B cell (primary cell): ENCODE measurements at regions not wholly inside any gene's neighbourhood (a gene's known extent, or its start where the extent isn't known, plus 50 kb on each side); places are given as distances from the start of the nearest gene placed in this dataset.

Experiments
- ATAC-seq: fragments of 200-7000 bp; cut with Tn5 transposase; one replicate; pipeline ENCODE4 v1.10.0; 2021; ENCODE audit warnings: low read depth, mild to moderate bottlenecking, moderate number of reproducible peaks, moderate library complexity
- CTCF ChIA-PET: fragments of 350-600 bp; sonication (Branson Sonifier 250); formaldehyde crosslinking; loops from one replicate; lab custom pipeline; 2021; ENCODE audit warnings: antibody characterized with exemption, inconsistent platforms; lab: Charles Lee
- POLR2A ChIA-PET: fragments of 350-600 bp; sonication (Branson Sonifier 250); formaldehyde crosslinking; loops from one replicate; lab custom pipeline; 2021; ENCODE audit warnings: antibody characterized with exemption; lab: Charles Lee
- DNase-seq: peaks from one replicate; pipeline ENCODE4 v3.0.0; 2013
- H2AFZ ChIP-seq: 2 replicates; pipeline ENCODE4 v1.6.1; 2012; ENCODE audit warnings: mild to moderate bottlenecking, low read depth, low read length; ENCODE audit not compliant: insufficient read depth, poor library complexity, severe bottlenecking
- H3K27ac ChIP-seq, 2 donors: 1 replicate in 1 of 2; 2 replicates in 1 of 2; pipeline ENCODE4 v1.5.1; 2012 to 2013; ENCODE audit warnings: low read length in 2 of 2, mild to moderate bottlenecking in 2 of 2, moderate library complexity in 1 of 2
- H3K27me3 ChIP-seq, 4 experiments: fragments of 200-600 bp in 1 of 4; sonication (generic) in 1 of 4; replicated peaks in 1 of 4; 1 replicate in 2 of 4; 2 replicates in 2 of 4; pipeline versions ENCODE4 v1.6.1 to v1.7.0; 2013 to 2016; ENCODE audit warnings: low read length in 3 of 4, mild to moderate bottlenecking in 2 of 4, mixed read lengths in 1 of 4, moderate library complexity in 1 of 4; ENCODE audit not compliant: insufficient read depth in 4 of 4, control insufficient read depth in 3 of 4; ENCODE audit errors: control extremely low read depth in 1 of 4
- H3K36me3 ChIP-seq, 2 experiments: replicated peaks in 1 of 2; 1 replicate in 1 of 2; 2 replicates in 1 of 2; pipeline versions ENCODE4 v1.6.1 to v1.7.1; 2013; ENCODE audit warnings: low read length in 1 of 2; ENCODE audit not compliant: insufficient read depth in 2 of 2, control insufficient read depth in 1 of 2; ENCODE audit errors: control extremely low read depth in 1 of 2, extremely low read depth in 1 of 2
- H3K4me1 ChIP-seq, 2 donors: fragments of 200-600 bp in 1 of 2; sonication (generic) in 1 of 2; 1 replicate in 1 of 2; 2 replicates in 1 of 2; pipeline versions ENCODE4 v1.5.1 to v1.6.1; 2013 to 2017; ENCODE audit warnings: low read length in 2 of 2; ENCODE audit not compliant: control insufficient read depth in 2 of 2, insufficient read depth in 2 of 2
- H3K4me2 ChIP-seq: replicated peaks from 2 replicates; pipeline ENCODE3; 2012; ENCODE audit warnings: mild to moderate bottlenecking, low read depth, low read length; ENCODE audit not compliant: poor library complexity, severe bottlenecking
- H3K4me3 ChIP-seq, 5 experiments: fragments of 200-600 bp in 1 of 5; sonication (generic) in 1 of 5; 1 replicate in 3 of 5; 2 replicates in 2 of 5; pipeline versions ENCODE4 v1.5.1 to v1.7.0; 2011 to 2016; ENCODE audit warnings: low read length in 4 of 5, mild to moderate bottlenecking in 4 of 5, low read depth in 2 of 5, control low read depth in 1 of 5, moderate library complexity in 1 of 5; ENCODE audit not compliant: insufficient read depth in 1 of 5; ENCODE audit errors: control extremely low read depth in 1 of 5, extremely low read depth in 1 of 5
- H3K79me2 ChIP-seq: fragments of 200-600 bp; sonication (generic); one replicate; pipeline ENCODE4 v1.6.0; 2016; ENCODE audit warnings: low read length; ENCODE audit not compliant: control insufficient read depth, insufficient read depth
- H3K9ac ChIP-seq: fragments of 200-600 bp; sonication (generic); 2 replicates; pipeline ENCODE4 v1.6.1; 2017; ENCODE audit warnings: mild to moderate bottlenecking, low read length, moderate library complexity
- H3K9me3 ChIP-seq, 3 donors: one replicate each; pipeline versions ENCODE4 v1.6.1 to v1.7.1; 2013; ENCODE audit warnings: low read length in 2 of 3; ENCODE audit not compliant: control insufficient read depth in 2 of 3, insufficient read depth in 1 of 3; ENCODE audit errors: control extremely low read depth in 1 of 3
- H4K20me1 ChIP-seq: 2 replicates; pipeline ENCODE4 v1.6.0; 2012; ENCODE audit warnings: mild to moderate bottlenecking, low read length; ENCODE audit not compliant: insufficient read depth, control insufficient read depth, poor library complexity, severe bottlenecking
- H3K27ac Mint-ChIP-seq: one replicate; pipeline ENCODE4 v1.8.0; 2021; ENCODE audit warnings: mixed read lengths
- H3K27me3 Mint-ChIP-seq: one replicate; pipeline ENCODE4 v1.8.0; 2021; ENCODE audit warnings: mixed read lengths
- H3K4me1 Mint-ChIP-seq: one replicate; pipeline ENCODE4 v1.8.0; 2021; ENCODE audit warnings: mixed read lengths
- H3K4me3 Mint-ChIP-seq: one replicate; pipeline ENCODE4 v1.8.0; 2021; ENCODE audit warnings: mixed read lengths
- H3K9me3 Mint-ChIP-seq: one replicate; pipeline ENCODE4 v1.8.0; 2022; ENCODE audit warnings: mixed read lengths; ENCODE audit not compliant: insufficient read depth
- EZH2 ChIP-seq: IDR thresholded peaks from 2 replicates; pipeline ENCODE4 v1.6.1; 2012; ENCODE audit warnings: borderline replicate concordance, low read depth, mild to moderate bottlenecking, moderate library complexity, low read length; ENCODE audit not compliant: insufficient read depth, poor library complexity, severe bottlenecking
- WGBS: methylation state at CpG from one replicate; pipeline ENCODE4 v1.1.5; 2013; ENCODE audit warnings: missing lambda C conversion rate; ENCODE audit not compliant: insufficient coverage; 5-methylcytosine and 5-hydroxymethylcytosine counted together
- intact Hi-C: fragments of 100-400 bp; cut with micrococcal nuclease; formaldehyde crosslinking; loops from one replicate; pipeline ENCODE4 v1.10.0; 2022
- TF ChIP-seq, protein P1 (sequence below): fragments of 200-600 bp; IDR thresholded peaks from one replicate; pipeline ENCODE4 v1.8.0; 2022; ENCODE audit warnings: antibody characterized with exemption, mild to moderate bottlenecking

GRCh38 chr9:90121762-90122161 is 517.0 kb downstream of the GADD45G start:
- CTCF ChIA-PET, result interaction anchor here (0.8 to 1.4 kb wide), 2 partner anchors 10 to 20 kb away, joined by 3 to 5 read pairs; no protein-coding TSS in a partner anchor
- peaks cover 0 to 11% (median 9%) of the 10 kb centered on the region in 3 donors for H3K9me3 ChIP-seq
- H3K79me2 ChIP-seq, result no peaks in the 10 kb centered on the region
- peaks cover 0 to 5% (median 0%) of the 10 kb centered on the region in 4 experiments for H3K27me3 ChIP-seq
- Mint-ChIP-seq H3K27ac (no peak overlapping the region), H3K9me3 (peaks cover 6% of the 10 kb centered on the region), H3K4me3 (no peak overlapping the region), H3K4me1 (no peaks in the 10 kb centered on the region), H3K27me3 (peaks cover 19% of the 10 kb centered on the region)
- POLR2A ChIA-PET, result no interaction called here
- H2AFZ ChIP-seq, result no peak overlapping the region
- H3K4me3 ChIP-seq, result no peak overlapping the region
- intact Hi-C loops, result no loop called here
- no peaks in the 10 kb centered on the region for H3K36me3 ChIP-seq
- H3K9ac ChIP-seq, result no peak overlapping the region
- no peak for TF ChIP-seq EZH2
- TF ChIP-seq, protein P1, sequence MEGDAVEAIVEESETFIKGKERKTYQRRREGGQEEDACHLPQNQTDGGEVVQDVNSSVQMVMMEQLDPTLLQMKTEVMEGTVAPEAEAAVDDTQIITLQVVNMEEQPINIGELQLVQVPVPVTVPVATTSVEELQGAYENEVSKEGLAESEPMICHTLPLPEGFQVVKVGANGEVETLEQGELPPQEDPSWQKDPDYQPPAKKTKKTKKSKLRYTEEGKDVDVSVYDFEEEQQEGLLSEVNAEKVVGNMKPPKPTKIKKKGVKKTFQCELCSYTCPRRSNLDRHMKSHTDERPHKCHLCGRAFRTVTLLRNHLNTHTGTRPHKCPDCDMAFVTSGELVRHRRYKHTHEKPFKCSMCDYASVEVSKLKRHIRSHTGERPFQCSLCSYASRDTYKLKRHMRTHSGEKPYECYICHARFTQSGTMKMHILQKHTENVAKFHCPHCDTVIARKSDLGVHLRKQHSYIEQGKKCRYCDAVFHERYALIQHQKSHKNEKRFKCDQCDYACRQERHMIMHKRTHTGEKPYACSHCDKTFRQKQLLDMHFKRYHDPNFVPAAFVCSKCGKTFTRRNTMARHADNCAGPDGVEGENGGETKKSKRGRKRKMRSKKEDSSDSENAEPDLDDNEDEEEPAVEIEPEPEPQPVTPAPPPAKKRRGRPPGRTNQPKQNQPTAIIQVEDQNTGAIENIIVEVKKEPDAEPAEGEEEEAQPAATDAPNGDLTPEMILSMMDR, result no peak
- no peak for ATAC-seq
- H4K20me1 ChIP-seq, result no peaks in the 10 kb centered on the region
- DNase-seq, result no peak
- 80% methylated on average over 1 of the region's 7 CpGs for WGBS
- H3K27ac ChIP-seq, result no peak overlapping the region
- H3K4me1 ChIP-seq, result no peaks in the 10 kb centered on the region
- no peak overlapping the region for H3K4me2 ChIP-seq

DNA sequence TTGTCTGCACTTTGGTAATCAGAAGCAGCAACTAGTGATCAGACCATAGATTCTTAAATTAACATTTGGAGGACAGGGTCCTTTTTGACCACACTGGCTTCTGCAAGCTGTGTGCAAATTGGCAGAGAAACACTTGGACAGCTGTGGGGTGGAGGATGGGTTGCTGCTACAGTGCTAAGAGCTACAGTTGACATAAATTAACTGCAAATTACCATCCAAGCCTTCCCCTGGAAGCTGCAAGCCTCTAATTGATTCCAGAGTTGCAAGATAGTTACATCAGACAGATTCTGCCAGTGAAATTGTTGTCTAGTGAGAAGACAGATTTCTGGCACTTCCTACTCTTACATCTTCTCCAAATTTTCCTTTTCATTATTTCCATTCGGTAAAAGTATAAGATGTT is 517.7 kb downstream of the DIRAS2 start:
- Mint-ChIP-seq H3K27ac (no peak overlapping the region), H3K4me3 (no peak overlapping the region), H3K27me3 (peaks cover 41% of the 10 kb centered on the region), H3K9me3 (peaks cover 6% of the 10 kb centered on the region), H3K4me1 (no peaks in the 10 kb centered on the region)
- Histone ChIP-seq H3K27ac (no peak overlapping the region), H3K4me2 (no peak overlapping the region), H3K27me3 (peaks cover 0 to 11% (median 3%) of the 10 kb centered on the region in 4 experiments), H2AFZ (no peak overlapping the region), H3K36me3 (no peaks in the 10 kb centered on the region), H3K9ac (no peak overlapping the region), H4K20me1 (no peaks in the 10 kb centered on the region), H3K79me2 (no peaks in the 10 kb centered on the region), H3K4me1 (no peaks in the 10 kb centered on the region), H3K4me3 (no peak overlapping the region), H3K9me3 (peaks cover 0 to 11% (median 9%) of the 10 kb centered on the region in 3 donors)
- WGBS, result no CpG with 5 or more reads among the region's 1 CpG
- ChIA-PET CTCF (no interaction called here), POLR2A (no interaction called here)
- no peak for ATAC-seq
- TF ChIP-seq EZH2, result no peak
- TF ChIP-seq, protein P1, result no peak
- intact Hi-C loops, result no loop called here
- DNase-seq, result no peak
